NCI-H2171 treated with DMSO at 0.1 percent for 48 hours (cell line): ENCODE measurements at regions not wholly inside any gene's neighbourhood (a gene's known extent, or its start where the extent isn't known, plus 50 kb on each side); places are given as distances from the start of the nearest gene placed in this dataset.
"Not testable (repeated sequence)": the region's sequence is repeated elsewhere in the genome, so short reads cannot be mapped to it uniquely, and the experiment has no call there.

Source experiments
- DNase-seq: peaks from one replicate; lab custom pipeline; 2025; lab: John Stamatoyannopoulos, UW

DNA sequence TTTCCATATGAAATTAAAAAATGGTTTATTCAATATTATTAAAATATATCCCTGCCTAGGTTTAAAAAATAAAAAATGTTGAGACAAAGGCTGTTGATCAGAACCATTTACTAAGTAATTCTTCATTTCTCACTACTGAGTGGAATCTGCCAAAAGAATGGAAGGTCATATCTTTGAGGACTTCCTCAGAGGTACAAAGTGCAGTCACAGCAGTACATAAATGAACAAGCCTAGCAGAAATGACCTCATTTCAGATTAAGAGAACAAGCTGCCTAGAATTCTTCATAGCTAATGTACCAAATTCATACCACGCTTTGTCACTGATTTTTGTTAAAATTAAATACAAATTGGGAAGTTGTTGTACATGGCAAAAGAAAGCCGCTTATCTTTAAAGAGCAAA is 318.9 kb upstream of the TFPI start:
- DNase-seq, result no peak

DNA sequence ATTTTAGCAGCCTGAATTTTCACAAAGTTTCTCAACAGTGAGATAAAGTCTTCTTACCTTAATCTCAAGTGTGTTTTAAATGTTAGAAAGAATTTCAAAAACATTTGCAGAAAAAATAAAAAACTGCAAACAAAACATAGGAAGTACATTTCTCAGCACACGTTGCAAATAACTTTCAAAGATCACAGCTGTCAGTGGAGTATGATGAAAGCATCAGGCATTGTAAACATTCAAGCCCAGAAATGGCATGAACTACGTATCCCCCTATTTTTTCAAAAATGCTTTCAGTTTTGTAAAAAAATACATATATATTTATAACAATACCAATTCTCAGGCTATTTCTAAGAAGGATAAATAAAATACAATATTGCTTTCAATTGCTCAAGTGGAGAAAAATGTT is 320.6 kb upstream of the TFPI start:
- no peak for DNase-seq

DNA sequence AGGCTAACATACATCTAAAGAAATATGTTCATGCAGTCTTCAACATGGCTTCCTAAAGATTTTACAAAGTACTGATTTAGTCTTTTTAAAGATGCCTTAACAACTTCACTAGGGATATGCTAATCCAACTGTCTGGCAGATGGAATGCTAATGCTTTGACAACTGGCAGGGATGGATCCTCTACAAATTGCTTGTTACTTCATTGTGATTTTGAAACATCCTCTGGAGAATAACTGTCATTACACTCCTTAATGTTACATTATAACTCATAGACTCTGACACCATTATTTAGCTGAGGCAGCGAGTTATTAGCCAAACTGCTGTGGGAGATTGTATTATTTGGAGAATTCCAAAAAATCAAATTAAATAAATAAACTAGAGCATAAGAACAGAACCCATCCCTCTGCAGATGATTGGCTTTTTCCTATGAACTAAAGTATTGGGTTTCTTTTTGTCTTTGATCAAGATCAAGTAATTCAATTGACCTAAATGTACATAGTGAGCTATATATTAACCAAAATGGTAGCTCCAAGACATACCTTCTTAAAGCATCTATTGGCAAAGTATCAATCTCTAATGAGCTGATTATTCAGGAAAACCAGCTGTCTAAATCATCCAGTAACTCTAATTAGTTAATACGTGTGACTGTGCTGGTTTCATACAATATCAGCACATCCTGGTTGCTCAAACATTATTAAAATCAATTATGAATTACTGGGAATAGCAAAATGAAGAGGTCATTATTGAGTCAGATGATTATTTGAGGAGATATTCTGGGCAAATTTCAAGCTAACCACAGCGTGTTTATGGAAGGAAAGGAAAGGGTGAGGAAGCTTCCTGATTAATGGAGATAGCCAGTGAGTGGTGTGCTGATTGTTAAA is 321.3 kb upstream of the TFPI start:
- no peak for DNase-seq

DNA sequence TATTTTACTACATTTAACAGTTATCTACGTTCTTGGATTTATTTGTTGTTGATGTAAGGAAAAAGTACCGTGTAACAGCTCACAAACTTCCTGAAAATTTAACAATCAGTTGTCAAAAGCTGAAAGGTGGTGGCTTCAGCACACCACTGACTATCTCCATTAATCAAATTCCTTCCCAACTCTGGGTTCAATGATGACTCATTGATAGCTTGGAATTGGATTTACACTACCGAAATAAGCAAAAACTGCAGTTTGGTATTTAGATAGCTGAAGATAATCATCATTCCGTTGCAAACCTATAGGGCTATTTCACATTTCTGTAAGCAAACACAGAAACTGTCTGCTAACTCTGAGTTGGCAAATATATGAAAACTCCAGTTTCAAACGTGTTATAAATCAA is 322.3 kb upstream of the TFPI start:
- no peak for DNase-seq

DNA sequence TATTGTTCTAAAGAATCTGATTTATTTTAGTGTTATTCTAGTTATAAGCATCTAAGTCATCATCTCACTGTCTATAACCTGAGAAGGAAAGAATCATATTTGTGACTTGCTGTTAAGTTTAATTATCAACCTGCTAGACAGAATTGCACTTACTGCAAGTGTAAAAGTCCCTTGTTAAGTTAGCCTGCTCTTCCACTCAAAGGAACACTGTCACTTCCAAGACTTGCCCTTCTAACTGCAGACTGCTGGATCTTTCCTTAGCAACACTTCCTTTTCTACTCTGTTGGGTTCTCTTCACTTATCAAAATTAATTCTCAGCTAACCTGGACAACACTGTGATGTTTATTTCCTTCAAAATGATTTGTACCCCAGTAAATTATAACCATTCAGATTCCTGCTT is 323.2 kb upstream of the TFPI start:
- DNase-seq, result no peak

DNA sequence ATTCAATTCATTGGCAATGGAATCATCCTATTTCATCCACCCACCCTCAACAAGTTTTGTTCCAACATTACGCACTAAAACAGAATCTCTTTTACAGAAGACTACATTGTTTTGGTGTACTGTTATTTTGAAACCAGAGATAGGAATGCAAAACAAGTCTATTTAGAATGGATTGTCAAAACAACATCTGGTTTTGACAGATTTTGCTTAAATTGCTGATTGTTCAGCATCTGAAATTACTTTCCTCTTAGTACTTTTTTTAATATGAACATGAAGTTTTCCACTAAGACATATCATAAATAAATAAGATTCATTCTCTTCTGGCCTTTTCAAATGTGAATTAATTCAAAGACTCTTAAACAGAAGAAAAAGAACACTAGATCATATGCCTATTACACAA is 323.9 kb upstream of the TFPI start:
- DNase-seq, result no peak

DNA sequence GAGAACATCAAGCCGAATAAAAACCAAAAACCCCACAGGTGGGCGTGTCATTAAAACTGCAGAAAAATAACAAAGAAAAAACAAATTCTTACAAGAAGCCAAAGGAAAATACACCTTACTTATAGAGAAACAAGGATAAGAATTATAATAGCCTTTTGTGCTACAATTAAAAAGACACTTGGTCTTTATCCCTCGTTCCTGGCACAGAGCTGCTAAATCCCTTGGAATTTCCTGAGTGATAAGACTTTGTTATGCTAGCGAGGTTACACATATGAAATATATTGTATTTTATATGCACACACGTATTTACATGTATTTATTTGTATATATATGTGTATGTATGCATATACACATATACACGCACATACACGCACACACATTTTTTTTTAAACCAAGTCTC is 325.3 kb upstream of the TFPI start:
- DNase-seq, result no peak

DNA sequence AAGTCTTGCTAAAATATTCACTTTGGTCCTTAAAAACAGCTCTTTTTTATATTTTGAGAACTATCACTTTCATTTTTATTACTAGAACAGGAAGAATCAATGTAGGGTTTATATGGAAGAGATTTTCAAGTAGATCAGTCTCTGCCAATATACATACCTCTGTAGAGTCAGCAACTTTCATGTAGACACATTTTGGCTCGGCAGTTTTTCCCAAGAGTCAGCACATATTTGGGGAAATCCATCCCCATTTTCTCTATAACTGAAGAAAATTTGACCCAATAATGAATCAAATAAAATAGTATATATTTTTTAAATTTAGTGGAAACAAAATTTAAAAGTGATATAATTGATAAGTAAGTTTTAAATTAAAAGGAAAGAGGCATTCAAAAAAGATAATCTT is 329.8 kb upstream of the TFPI start:
- DNase-seq, result no peak

DNA sequence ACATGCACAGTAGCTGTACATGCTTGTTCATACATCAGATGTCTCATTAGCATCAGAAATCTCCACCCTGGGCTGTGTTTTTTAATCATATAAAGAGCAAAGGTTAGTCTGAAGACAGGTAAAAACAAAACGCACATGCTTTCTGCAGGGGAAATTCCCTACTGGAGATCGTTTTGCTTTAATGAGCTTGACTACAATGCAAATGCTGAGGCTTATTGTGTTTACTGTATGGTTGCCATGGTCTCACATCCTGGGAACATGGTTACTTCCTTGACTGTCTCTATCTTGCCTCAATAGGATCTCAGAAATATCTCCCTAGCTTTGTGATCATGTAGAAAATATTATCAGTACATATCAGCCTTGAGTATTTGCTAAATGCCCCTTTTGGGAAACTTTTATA is 336.5 kb upstream of the TFPI start:
- no peak for DNase-seq

DNA sequence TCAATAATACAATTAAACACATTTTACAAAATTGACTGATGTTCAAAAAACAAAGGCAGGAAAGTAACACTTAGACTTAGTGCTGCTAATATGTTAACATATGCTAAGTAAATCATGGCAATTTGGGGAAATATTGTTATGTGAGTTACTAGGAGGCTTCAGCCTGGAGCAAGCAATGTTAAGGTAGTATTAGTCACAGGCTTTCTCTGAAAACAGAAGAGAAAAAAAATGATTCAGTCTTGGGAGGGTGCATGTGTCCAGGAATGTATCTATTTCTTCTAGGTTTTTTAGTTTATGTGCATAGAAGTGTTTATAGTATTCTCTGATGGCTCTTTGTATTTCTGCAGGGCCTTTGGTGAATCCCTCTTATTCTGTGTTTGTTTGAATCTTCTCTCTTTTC is 345.8 kb upstream of the TFPI start:
- no peak for DNase-seq

DNA sequence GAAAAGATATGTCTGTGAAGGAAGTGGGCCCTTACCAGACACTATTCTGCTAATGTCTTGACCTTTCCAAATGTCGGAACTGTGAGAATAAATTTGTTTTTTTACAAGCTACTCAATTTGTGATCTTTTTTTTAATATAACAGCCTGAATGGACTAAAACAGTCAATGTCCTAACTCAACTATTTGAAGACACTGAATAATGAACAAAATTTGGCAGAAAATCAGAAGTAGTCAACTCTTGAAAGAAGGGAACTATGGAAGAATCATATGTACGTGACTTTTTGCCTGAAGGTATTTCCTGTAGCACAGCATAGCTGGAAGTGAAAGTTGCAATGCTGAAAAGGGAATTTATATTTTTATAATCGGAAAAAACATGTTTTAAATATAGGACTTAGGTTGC is 351.8 kb upstream of the TFPI start:
- DNase-seq, result no peak

DNA sequence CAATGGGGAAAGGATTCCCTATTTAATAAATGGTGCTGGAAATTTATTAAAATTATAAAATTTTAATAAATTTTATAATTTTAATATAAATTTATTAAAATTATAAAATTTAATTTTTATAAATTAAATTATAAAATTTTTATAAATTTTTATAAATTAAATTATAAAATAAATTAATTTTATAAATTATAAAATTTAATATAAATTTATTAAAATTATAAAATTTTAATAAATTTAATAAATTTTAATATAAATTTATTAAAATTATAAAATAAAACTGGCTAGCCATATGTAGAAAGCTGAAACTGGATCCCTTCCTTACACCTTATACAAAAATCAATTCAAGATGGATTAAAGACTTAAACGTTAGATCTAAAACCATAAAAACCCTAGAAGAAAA is 356.7 kb upstream of the TFPI start:
- DNase-seq, result not testable (repeated sequence)

DNA sequence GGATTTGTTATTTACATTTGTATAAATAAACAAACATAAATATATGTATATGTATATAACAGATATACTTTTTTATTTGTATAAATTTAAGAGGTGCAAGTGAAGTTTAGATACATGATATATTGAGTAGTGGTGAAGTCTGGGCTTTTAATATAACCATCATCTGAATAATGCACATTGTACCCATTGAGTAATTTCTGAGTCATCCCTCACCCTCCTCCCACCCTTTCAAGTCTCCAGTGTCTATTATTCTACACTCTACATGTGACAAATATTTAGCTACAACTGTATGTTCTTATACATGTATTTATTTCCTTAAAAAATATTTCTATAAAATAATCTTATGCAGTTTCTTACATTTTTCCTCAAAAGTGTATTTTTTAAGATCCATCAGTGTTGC is 358.7 kb upstream of the TFPI start:
- DNase-seq, result no peak

DNA sequence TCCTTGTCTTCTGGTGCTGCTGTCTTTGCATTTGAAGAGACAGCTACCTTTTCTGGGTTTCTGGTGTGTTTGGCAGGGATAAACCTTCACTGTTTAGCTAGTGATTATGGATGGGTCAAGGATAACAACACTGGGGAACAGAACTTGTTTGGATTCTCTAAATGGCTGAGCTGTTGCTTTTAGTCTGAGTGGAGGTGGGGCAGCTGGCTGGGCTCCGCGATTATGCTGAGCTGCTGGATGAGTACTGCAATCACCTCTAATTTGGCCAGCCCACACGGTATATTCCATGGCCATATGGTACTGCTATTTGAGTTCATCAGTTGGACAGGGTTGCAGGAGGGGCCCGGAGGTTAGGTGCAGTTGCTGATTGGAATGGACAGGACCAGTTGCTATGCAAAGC is 361.6 kb upstream of the TFPI start:
- DNase-seq, result no peak

DNA sequence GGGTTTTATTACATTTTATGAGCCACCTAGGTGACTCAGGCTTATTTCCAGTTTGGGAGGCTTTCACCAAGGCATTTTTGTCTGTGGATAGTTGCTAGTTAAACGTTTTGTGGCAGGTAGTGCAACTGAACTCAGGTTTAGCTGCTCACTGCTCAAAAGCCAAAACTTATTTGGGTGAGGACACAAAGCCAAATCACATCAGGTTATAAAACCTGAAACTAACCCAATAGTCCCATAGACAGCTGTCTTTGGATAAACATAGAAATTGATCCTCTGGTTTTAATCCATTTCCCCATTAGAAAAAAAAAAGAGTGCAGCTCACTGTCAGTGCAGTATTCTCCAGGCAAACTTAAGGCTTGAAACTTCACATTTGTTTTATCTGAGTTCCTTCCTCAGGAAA is 362.6 kb upstream of the TFPI start:
- no peak for DNase-seq

DNA sequence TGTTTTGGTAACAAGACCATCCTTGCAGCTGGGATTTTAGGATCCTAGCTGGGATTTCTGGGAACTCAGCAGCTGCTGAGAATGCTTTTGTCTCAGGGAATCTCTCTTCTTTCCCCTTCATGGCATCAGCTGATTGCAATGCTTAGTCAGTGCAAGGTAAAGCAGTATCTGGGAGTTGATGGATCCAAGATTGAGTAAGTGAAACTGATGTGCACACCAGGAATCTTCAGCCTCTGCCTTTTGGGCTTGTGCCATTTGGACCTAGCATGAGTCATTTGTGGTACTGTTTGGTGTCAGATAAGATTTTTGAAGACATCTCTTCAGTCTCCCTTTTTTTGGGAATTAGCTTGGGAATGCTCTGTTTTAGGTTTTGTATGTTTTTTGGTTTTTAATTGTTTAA is 363.3 kb upstream of the TFPI start:
- no peak for DNase-seq

DNA sequence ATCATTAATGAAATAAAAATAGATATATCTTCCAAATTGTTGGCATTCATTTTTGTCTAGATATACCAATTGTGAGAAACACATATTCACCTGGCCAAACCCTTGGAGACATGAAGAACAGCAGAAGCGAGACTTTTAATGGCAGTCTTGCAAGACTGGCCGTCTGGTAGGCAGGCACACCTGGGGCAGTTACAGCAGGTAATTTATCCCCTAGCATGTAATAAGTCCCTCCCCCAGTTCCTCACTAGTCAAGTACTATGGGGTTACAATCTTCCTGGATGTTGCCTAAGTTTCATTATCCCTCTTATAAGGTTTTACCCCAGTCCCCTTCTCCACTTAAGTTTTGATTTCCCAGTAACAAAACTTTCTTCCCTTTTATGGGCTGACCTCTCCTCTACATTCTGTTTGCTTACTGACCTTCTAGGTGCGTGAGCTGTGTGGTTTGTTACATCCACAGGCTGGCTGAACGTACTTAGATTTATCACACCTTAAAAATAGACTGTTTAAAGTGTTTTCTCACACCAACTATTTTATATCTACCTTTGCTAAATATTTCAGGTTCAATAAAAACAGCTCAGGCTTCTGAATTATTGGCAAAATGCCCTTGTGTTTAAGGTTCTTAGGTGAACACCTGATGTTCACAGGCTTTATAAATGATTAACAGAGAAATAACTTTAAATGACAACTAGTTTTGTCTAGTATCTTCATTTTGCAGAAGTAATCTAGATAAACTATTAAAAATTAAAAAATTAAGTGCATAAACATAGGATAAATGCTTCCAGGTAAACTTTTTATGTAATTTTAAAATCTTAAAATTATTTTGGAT is 365.0 kb upstream of the TFPI start:
- DNase-seq, result no peak

DNA sequence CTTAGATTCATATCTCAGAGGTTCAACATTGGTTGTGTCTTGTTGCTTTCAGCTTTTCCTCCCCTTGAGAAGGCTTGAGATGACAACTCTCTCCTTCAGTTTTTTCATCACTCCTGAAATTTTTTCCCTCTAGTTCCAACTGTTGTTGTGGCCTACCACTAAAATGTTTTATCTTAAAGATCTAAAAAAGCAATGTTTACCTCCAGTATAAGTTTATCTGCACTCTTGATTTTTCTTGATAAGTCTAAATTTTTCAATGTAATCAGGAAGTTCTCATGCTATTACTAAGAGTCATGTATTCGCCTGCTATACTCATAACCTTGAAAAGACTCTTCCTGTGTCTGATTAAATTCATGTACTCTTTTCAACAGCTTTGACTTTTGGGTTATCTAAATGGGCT is 366.3 kb upstream of the TFPI start:
- no peak for DNase-seq

DNA sequence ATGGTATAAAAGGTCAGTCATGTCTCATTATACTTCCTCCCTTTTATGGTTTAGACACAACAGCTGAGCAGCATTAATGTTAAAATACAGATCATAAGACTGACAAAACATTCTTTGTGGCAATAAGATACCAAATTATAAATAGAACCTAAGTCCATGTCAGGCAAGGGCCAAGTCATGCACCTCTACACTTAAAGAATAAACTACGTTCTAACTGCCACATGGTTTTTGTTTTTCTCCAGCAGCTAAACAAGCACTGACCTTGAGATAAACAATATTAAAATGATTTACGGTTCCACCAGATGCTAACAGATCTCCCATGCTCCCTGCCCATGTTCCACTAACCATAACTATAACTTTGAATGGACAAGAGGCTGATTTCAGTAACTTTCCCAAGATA is 368.6 kb upstream of the TFPI start:
- no peak for DNase-seq

DNA sequence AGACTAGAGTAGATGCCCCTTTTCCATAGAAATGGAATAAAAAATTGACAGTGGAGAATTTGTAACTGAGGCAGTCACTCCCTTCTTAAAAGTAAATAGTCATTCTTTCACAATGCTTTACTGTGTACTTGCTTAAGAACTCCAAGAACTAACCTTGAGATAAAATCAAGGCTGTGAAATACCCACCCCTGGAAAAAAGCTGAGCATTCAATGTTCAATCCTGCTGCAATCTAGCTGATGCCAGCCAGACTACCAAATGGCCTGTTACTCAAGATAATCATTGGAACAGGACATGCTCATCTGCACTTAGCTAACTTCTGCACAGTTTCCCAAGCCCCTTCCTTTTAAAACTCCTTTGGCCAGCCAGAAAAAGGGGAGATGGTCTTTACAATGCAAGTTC is 367.4 kb upstream of the GULP1 start:
- DNase-seq, result no peak

DNA sequence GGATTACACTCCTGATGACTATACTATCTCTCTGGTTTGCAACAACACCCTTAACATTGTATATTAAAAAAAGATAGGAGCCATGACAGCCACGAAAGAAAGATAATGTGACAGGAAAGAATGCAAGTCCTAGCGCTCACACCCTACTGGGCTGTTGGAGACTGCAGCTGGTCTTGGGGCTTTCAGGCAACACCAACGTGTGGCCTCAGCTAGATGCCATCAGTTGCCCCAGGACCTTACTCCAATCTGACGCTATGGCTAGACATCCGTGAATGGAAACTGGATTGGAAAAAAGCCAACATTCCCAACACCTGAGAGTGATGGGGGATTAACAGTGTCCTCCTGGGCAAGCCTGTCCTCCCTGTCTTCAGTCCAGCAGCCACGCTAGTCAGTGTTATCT is 357.4 kb upstream of the GULP1 start:
- DNase-seq, result no peak

DNA sequence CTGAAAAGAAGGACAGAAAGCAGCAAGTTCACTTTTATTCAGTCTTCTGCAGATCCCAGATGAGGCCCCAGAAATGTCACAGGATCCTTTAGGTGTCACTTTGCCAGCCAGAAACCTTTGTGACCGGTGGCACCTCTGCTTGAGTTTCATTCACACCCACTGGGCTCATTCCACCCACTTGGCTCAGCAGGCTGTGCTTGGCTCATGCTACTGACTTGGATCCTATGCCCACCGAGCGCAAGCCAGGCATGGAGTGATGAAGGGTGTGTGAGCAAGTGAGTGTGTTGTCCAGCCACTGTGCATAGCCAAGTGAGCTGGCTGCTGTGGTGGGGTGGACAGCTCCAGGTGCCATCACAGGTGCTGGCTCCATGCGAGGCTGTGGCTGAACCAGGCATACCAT is 357.0 kb upstream of the GULP1 start:
- DNase-seq, result no peak

DNA sequence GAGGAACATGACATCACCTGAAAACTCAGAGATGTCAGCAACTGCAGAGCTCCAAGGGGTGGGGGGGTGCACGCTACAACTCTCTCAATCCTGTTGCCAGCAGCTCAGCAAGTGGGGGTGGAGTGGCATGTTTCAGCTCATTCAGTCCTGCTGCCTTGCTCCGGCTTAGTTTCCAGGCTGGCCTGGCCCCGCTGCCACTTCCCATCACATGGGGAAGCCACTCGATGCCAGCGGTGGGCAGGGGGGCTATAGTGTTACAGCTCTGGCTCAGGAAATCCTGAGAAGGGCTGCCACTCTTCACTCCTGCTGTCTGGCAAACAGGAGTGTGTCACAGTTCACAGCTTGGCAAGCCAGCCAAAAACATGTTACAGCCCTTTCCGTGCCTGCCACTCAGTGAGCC is 356.5 kb upstream of the GULP1 start:
- DNase-seq, result no peak

DNA sequence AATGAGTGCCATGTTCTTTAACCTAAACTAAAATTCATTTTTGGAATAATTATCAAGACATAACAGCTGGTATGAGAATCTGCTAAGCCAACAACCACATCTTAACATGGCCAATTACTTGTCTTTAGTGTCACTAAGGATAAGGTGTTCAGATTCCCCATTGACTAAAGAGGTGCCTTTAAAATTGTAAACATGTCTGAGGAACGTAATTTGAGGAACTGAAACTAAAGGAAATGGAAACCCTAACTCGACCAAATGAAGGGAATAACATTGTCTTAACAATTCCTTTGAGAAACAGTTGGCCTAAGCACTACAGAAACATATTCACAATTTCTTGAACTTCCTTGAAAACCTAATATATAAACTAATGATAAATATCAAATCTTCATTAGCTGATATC is 355.4 kb upstream of the GULP1 start:
- no peak for DNase-seq
